Epidermal melanocyte (primary cell): ENCODE measurements at regions not wholly inside any gene's neighbourhood (a gene's known extent, or its start where the extent isn't known, plus 50 kb on each side); places are given as distances from the start of the nearest gene placed in this dataset.
"Not testable (repeated sequence)": the region's sequence is repeated elsewhere in the genome, so short reads cannot be mapped to it uniquely, and the experiment has no call there.

Source experiments
- DNase-seq: peaks from one replicate; pipeline ENCODE4 v3.0.0; 2011; ENCODE audit warnings: low spot score; ENCODE audit not compliant: insufficient read length

DNA sequence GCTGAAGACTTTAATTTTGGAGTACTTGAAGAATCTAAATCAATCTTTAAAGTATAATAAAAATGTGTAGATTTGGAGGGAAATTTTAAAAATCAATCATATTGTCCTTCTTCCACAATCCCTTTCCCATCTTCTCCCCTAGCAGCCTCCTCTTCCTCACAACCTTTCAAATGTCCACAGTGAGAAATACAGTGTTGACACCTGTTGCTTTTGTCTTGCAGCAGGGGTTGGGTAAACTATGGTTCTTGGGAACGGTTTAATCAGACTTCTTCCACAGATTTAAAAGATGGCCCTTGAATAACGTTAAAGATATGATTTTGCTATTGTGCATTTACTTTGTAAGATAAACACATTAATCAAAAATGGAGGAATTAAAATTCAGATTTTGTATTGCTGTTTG, 113.8 kb upstream of the SLC1A4 start:
- no peak for DNase-seq

DNA sequence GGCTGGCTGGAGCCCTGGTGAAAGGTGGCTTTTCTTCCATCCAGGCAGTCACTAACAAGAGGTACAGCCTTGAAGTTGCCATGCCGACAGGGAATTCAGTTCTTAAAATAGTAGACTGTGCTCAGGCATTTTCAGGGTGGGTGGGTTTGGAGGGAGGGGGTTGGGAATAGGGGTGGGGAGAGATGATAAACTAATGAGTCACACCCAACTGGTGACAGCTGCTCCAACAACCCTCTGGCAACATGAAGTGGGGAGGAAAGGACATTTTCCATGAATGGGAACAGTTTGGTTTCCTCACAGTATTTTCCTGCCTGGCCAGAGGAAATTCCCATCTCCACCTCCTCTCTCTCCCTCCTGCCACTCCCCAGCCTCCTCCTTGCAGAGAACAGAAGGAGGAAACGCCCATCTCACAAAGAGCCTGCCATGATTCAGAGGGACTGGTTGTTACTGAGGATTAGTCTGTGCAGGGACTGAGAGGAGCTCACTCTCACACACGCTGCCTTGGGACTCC, 113.0 kb upstream of the SLC1A4 start:
- DNase-seq, result no peak

GRCh38 chr2:64879745-64880144, 109.5 kb upstream of the SLC1A4 start:
- DNase-seq, result no peak

GRCh38 chr2:64880193-64880951, 108.8 kb upstream of the SLC1A4 start:
- no peak for DNase-seq

- DNase-seq, result no peak
Observed at GRCh38 chr2:64881037-64881492, 108.1 kb upstream of the SLC1A4 start.

DNA sequence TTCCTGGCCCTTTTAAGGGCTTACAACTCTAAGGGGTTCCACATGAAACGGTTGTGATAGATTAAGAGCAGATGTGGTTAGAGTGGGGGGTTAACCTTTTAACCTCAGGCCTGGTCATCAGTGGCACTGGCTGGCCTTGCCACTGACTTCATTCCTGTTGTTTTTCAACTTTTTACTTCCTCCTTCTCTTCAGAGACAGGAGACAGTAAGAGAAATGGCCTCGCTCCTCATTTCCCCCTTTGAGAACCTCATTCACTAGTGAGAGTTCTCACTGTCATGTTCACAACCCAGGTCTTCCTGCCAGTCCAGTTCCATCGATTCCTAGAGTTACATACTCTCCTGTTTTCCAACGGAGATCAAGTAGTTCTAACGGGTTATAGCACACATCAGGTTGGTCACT, 101.6 kb upstream of the SLC1A4 start:
- DNase-seq, result no peak

- DNase-seq, result no peak
Observed at GRCh38 chr2:64888591-64889309, 100.4 kb upstream of the SLC1A4 start.

GRCh38 chr2:64889803-64890202, 99.4 kb upstream of the SLC1A4 start:
- DNase-seq, result no peak

DNA sequence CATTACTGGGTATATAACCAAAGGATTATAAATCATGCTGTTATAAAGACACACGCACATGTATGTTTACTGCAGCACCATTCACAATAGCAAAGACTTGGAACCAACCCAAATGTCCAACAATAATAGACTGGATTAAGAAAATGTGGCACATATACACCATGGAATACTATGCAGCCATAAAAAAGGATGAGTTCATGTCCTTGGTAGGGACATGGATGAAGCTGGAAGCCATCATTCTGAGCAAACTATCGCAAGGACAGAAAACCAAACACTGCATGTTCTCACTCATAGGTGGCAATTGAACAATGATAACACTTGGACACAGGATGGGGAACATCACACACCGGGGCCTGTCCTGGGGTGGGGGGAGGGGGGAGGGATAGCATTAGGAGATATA, 92.6 kb upstream of the SLC1A4 start:
- DNase-seq, result not testable (repeated sequence)

- no peak for DNase-seq
Observed at GRCh38 chr2:64899081-64899865, 89.9 kb upstream of the SLC1A4 start.

GRCh38 chr2:64899876-64900275, 89.3 kb upstream of the SLC1A4 start:
- not testable (repeated sequence) for DNase-seq

GRCh38 chr2:64904413-64905329, 84.5 kb upstream of the SLC1A4 start:
- DNase-seq, result no peak

- no peak for DNase-seq
Observed at GRCh38 chr2:64905338-64906024, 83.7 kb upstream of the SLC1A4 start.

DNA sequence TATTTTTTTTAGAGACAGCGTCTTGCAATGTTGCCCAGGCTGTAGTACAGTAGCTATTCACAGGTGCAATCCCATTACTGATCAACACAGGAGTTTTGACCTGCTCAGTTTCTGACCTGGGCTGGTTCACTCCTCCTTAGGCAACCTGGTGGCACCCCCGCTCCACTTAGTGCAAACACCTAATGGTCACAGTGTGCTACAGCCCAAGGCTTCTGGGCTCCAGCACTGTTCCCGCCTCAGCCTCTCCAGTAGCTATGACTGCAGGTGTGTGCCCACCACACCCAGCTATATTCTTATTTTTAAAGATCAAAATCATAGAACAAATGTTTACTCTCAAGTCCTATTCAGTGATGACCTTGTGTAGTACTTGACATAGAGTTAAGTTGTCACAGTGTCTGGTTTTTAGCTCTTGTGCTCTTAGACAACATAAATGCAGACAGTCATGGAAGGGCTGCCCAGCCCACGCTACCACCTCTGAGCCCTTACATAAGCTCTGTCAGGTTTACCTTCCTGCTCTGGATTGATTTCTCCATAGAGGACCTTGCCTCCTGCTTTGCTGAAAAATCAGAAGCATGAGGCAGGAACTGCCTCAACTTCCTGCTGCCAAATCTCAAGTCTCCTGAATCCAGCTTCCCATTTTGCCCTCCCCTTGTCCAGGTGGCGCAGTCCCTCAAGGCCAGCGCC, 82.2 kb upstream of the SLC1A4 start:
- no peak for DNase-seq

DNA sequence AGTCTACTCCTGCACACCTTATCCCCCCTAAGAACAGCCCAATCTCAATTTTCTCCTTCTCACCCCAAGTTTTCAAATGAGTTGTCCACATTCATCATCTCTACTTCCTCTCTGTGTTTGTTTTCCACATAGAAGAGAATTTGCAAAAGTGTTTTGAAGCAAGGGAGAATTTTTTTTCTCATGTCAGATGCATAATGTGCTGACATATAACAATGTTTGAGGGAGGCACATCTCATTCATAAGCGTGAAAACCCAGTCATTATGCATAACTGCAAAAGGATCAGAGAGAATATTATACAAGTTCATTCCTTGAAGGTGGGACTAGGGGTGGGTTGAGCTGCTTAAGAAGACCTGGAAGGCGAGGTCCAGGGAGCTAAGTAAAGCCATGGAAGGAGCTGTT, 80.8 kb upstream of the SLC1A4 start:
- no peak for DNase-seq

- DNase-seq, result no peak
Observed at GRCh38 chr2:64910523-64910922, 78.7 kb upstream of the SLC1A4 start.

DNA sequence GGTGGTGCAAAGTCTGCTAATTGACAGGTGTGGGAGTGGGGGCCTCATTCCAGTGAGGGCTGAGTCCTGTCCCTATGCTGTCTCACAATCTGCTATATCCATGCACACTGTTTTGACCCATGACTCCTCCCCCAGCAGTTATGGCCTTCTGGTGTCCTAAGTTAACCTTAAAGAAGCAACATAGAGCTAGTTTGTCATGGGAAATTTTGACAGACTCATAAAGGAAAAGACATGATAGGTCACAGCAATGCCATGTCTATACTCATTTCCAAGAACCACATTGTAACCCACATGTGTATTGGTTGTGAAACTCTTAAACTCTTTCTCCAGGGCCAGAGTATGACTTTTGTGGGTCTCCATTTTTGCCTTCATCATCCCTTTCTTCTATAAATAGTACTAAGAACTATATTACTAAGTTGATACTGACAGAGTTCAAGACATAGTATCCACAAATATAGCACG, 78.2 kb upstream of the SLC1A4 start:
- no peak for DNase-seq

- DNase-seq, result no peak
Observed at GRCh38 chr2:64913357-64913869, 75.8 kb upstream of the SLC1A4 start.

DNA sequence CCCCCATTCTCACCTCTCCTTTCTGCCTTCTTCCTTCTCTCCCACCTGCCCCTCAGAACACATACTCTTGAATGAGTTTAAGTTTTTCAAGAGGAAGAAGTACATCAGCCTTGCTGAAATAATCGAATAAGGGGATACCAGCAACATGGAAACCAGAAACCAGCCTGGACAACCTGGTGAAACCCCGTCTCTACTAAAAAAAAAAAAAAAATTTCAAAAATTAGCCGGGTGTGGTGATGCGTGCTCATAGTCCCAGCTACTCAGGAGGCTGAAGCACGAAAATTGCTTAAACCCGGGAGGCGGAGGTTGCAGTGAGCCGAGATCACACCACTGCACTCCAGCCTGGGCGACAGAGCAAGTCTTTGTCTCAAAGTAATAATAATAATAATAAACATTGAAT, 75.0 kb upstream of the SLC1A4 start:
- DNase-seq, result no peak
